ENCODE measurements at regions not wholly inside any gene's neighbourhood (a gene's known extent, or its start where the extent isn't known, plus 50 kb on each side); places are given as distances from the start of the nearest gene placed in this dataset.
"Not testable (repeated sequence)": the region's sequence is repeated elsewhere in the genome, so short reads cannot be mapped to it uniquely, and the experiment has no call there.

DNA sequence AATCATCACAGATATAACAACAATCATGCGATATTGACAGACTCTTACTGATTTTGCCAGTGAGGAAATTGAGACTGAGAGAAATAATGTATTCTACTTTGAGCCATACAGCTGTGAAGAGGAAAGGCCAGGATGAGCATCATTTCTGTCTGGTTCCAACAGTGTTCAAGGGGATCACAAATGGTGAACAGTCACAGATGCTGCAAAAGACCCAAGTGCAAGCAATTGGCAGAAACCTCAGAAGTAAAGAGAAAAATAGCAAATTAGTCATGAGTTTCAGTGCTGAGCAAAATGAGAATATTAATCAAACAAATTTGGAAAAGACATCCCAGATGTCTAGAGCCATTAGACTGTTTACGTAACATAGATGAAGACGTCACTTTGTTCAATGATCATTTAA lies 114.1 kb downstream of the RAB38 start:
- TF ChIP-seq EP300 (IDR thresholded peaks at IDR 0.05): no peak
- TF ChIP-seq, protein P1, sequence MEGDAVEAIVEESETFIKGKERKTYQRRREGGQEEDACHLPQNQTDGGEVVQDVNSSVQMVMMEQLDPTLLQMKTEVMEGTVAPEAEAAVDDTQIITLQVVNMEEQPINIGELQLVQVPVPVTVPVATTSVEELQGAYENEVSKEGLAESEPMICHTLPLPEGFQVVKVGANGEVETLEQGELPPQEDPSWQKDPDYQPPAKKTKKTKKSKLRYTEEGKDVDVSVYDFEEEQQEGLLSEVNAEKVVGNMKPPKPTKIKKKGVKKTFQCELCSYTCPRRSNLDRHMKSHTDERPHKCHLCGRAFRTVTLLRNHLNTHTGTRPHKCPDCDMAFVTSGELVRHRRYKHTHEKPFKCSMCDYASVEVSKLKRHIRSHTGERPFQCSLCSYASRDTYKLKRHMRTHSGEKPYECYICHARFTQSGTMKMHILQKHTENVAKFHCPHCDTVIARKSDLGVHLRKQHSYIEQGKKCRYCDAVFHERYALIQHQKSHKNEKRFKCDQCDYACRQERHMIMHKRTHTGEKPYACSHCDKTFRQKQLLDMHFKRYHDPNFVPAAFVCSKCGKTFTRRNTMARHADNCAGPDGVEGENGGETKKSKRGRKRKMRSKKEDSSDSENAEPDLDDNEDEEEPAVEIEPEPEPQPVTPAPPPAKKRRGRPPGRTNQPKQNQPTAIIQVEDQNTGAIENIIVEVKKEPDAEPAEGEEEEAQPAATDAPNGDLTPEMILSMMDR (IDR thresholded peaks at IDR 0.05): no peak
- no peak for TF ChIP-seq POLR2A (IDR thresholded peaks at IDR 0.05)
- Histone ChIP-seq H3K36me3 (no peaks in the 10 kb centered on the region), H3K9me3 (no peaks in the 10 kb centered on the region), H3K27me3 (no peaks in the 10 kb centered on the region), H3K4me1 (ENCODE audit: insufficient read depth) (no peaks in the 10 kb centered on the region), H3K27ac (no peak overlapping the region), H3K4me3 (no peak overlapping the region)
- intact Hi-C loops (cut with DNase I): no loop called here
- WGBS, 3 donors: 92 to 96% (median 95%) methylated on average over 3 of the region's 3 CpGs
- DNase-seq: no peak

DNA sequence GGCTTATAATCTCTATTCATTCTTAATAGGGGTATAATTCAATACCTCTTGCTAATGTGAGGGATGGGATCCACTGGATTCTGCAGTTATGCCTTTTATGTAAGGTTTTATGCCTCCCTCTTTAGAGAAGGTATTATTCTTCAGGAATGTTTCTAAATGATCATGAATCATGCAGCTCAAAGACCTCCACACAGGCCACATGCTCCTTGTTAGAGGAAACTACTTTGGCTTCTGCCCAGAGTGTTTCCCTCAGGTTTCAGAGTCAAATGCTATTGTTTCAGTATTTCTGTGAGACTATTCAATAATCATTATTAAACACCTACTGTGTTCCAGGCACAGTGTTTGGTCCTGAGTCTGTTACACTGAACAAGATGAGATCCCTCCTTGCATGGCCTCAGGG lies 115.9 kb downstream of the RAB38 start:
- H3K27ac ChIP-seq: no peak overlapping the region
- no peaks in the 10 kb centered on the region for H3K27me3 ChIP-seq
- TF ChIP-seq POLR2A (IDR thresholded peaks at IDR 0.05) (no peak), EP300 (IDR thresholded peaks at IDR 0.05) (no peak)
- TF ChIP-seq, protein P1 (IDR thresholded peaks at IDR 0.05): no peak
- no peak overlapping the region for H3K4me3 ChIP-seq
- no peak for DNase-seq
- intact Hi-C loops (cut with DNase I): no loop called here
- H3K9me3 ChIP-seq: no peaks in the 10 kb centered on the region
- no peaks in the 10 kb centered on the region for H3K4me1 ChIP-seq (ENCODE audit: insufficient read depth)
- H3K36me3 ChIP-seq: no peaks in the 10 kb centered on the region

DNA sequence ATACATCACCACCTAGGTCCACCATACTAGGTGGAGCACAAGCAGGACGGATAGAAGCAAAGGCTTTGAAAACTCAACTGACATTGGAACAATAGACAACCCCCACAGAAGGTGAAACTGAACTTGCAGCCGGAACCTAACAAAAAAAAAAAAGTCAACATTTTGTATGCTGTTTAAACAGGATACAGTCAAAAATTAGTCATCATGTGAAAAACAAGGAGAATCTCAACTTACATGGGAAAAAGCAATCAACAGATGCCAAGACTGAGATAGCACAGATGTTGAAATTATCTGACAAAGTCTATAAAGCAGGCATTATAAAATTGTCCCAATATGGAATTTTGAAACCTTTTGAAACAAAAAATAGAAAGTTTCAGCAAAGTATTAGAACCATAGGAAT lies 123.8 kb downstream of the RAB38 start:
- no peak for DNase-seq
- Histone ChIP-seq H3K9me3 (no peaks in the 10 kb centered on the region), H3K4me3 (no peak overlapping the region), H3K4me1 (ENCODE audit: insufficient read depth) (no peaks in the 10 kb centered on the region), H3K27me3 (no peaks in the 10 kb centered on the region), H3K27ac (no peak overlapping the region), H3K36me3 (no peaks in the 10 kb centered on the region)
- WGBS, 3 donors: 70 to 74% (median 71%) methylated on average over 2 of the region's 2 CpGs
- intact Hi-C loops (cut with DNase I): no loop called here
- TF ChIP-seq POLR2A (IDR thresholded peaks at IDR 0.05): no peak
- TF ChIP-seq, protein P1 (IDR thresholded peaks at IDR 0.05): no peak

DNA sequence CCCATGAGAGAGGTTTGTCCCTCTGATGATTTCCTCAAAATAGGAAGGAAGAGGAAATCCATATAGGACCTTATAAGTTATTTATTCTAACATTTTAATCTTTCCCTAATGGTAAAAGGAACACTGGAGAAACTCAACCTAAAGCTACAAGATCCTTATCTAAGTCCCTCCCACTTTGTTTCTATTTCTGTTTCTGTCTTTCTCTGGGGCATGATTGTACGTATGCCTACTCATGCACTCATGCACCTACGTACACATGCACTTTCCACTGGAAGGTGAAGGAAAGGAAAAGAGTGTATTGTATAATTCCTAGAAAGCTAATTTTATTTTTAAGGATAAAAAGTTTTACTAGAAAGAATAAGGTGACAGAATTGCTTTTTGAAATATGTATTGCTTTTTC lies 125.0 kb downstream of the RAB38 start:
- intact Hi-C loops (cut with DNase I): no loop called here
- Histone ChIP-seq H3K27me3 (no peaks in the 10 kb centered on the region), H3K4me3 (no peak overlapping the region), H3K27ac (no peak overlapping the region), H3K4me1 (ENCODE audit: insufficient read depth) (no peaks in the 10 kb centered on the region), H3K9me3 (no peaks in the 10 kb centered on the region), H3K36me3 (no peaks in the 10 kb centered on the region)
- 85 to 96% (median 87%) methylated on average over 2 of the region's 2 CpGs for WGBS, 3 donors
- no peak for DNase-seq
- TF ChIP-seq EP300 (IDR thresholded peaks at IDR 0.05) (no peak), POLR2A (IDR thresholded peaks at IDR 0.05) (no peak)
- TF ChIP-seq, protein P1 (IDR thresholded peaks at IDR 0.05): no peak

DNA sequence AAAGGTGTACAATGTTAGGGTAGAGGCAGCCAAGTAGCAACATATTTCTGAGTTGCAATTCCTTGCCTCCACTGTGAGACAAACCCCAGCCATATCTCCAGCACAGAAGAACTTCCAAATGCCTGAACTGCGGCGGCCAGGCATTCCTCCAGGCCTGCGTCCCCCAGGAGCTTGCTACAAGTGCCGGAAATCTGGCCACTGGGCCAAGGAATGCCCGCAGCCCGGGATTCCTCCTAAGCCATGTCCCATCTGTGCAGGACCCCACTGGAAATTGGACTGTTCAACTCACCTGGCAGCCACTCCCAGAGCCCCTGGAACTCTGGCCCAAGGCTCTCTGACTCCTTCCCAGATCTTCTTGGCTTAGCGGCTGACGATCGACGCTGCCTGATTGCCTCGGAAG lies 130.0 kb downstream of the RAB38 start:
- H3K36me3 ChIP-seq; H3K27ac ChIP-seq; H3K4me1 ChIP-seq (ENCODE audit: insufficient read depth); H3K9me3 ChIP-seq; H3K4me3 ChIP-seq; H3K27me3 ChIP-seq; intact Hi-C loops (cut with DNase I); DNase-seq: not testable (repeated sequence)
- WGBS, 3 donors: 86 to 94% (median 93%) methylated on average over 11 of the region's 11 CpGs

DNA sequence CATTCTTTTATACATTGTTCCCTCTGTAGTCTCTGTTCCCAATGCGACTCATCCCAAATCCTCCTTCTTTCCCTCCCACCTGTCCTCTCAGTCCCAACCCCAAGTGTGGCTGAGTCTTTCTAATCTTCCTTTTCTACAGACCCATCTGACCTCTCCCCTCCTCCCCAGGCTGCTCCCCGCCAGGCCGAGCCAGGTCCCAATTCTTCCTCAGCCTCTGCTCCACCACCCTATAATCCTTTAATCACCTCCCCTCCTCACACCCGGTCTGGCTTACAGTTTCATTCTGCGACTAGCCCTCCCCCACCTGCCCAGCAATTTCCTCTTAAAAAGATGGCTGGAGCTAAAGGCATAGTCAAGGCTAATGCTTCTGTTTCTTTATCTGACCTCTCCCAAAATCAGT lies 130.6 kb downstream of the RAB38 start:
- H3K9me3 ChIP-seq; H3K36me3 ChIP-seq; intact Hi-C loops (cut with DNase I); H3K27ac ChIP-seq; H3K4me1 ChIP-seq (ENCODE audit: insufficient read depth); H3K4me3 ChIP-seq; H3K27me3 ChIP-seq; DNase-seq: not testable (repeated sequence)
- WGBS, 3 donors: 68 to 73% (median 68%) methylated on average over 5 of the region's 5 CpGs

Measured in ovary (tissue), 7 donors.